Stimulated activated CD4-positive, alpha-beta T cell treated with anti-CD3 and anti-CD28 coated beads, Interleukin-12 subunit alpha, Interleukin-12 subunit beta, amount 100 ng/mL, for 48 hours (primary cell): ENCODE measurements at regions not wholly inside any gene's neighbourhood (a gene's known extent, or its start where the extent isn't known, plus 50 kb on each side); places are given as distances from the start of the nearest gene placed in this dataset.

ENCODE experiments used
- DNase-seq, 3 donors: peaks; one replicate each; pipeline ENCODE4 v3.0.0-alpha.2; 2020; ENCODE audit warnings: low read depth in 2 of 3, low spot score in 1 of 3

DNA sequence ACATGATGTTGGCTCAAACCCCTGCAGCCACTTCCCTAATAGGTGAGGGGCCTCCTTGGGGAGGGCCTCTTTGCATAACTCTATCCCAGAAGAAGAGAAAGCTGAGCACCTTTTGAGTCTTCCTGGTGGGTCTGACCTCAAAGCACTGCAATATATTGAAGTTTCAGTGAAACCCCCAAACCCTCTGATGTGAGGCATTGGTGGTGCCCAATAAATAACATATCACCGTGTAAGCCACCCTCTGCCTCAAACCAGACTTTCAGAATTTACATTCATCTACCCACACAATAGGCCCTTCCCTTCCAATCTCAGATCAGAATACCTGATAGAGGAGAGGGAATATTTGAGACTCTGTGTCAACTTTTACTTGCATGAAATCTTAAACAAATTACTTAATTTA lies 142.8 kb upstream of the STK17B start:
- DNase-seq, result no peak

DNA sequence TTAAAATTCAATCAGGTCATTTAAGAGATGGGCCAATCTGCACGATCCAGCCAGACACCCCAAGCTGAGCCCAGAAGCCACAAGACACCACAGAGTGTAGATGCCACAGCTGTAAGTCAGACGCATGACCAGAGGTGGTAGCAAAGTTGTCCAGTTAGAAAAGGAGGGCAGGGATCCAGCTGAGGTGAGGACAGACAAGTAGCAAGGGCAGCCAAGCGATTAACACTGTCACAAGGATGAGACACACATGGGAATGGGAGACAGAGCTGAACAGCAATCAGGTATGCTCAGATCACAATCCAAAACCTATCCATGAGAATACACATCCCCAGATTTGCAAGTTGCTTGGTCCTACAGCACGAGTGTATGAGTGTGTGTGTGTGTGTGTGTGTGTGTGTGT lies 143.4 kb upstream of the STK17B start:
- DNase-seq, result no peak

DNA sequence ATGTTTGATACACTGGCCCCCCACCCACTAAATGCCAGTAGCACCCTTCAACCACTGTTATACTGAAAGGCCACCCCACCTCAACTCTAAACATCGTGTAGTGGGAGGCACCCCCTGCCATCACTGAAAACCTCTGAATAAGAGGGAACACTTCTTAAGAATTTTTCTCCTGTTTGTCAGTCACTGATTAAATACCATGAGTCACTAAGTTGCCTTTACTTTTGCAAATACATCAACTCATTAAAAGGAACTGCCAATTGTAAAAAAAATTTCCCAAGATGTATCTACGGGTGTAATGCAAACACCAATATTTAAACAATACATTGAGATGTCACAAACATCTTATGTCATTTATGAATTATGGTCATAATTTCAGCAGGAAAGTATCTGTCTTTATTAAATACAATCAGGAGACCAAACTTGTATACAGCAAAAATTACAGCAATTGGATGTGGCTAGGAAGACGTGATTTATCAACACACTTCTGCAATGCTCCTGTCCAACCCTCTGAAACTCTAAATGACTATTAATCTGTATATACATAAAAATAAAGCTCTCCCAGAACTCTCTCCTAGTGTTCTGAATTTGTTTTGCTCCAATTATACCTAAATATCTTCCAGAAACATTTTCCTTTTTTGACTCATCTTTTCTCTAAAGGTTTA lies 144.1 kb upstream of the STK17B start:
- DNase-seq, result no peak

DNA sequence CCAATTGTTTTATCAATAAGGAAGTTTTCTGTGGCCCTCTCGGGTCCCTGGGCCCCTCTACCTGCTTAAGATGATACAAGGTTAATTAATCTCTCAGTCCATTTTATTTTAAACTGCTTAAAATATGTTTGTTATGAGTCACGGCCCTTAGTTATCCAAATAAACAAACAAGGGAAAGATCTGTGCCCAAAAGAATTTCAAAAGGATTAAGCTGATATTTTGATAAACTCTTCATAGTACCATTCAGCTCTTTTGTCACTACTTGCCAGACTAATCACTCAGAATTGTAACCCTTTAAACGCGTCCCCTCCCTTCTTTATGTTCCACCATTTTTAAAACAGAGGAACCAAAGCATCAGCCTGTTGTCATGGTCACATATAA lies 144.7 kb upstream of the STK17B start:
- no peak for DNase-seq

GRCh38 chr2:196318517-196319377 lies 147.4 kb upstream of the STK17B start:
- DNase-seq, result no peak

- no peak for DNase-seq
Measured at GRCh38 chr2:196322973-196323810, 151.8 kb upstream of the STK17B start.

GRCh38 chr2:196324211-196324610 lies 152.8 kb upstream of the STK17B start:
- DNase-seq, result no peak

GRCh38 chr2:196328088-196328680 lies 156.8 kb upstream of the STK17B start:
- no peak for DNase-seq

GRCh38 chr2:196329959-196330358 lies 158.6 kb upstream of the STK17B start:
- no peak for DNase-seq

GRCh38 chr2:196330645-196331044 lies 159.3 kb upstream of the STK17B start:
- no peak for DNase-seq

DNA sequence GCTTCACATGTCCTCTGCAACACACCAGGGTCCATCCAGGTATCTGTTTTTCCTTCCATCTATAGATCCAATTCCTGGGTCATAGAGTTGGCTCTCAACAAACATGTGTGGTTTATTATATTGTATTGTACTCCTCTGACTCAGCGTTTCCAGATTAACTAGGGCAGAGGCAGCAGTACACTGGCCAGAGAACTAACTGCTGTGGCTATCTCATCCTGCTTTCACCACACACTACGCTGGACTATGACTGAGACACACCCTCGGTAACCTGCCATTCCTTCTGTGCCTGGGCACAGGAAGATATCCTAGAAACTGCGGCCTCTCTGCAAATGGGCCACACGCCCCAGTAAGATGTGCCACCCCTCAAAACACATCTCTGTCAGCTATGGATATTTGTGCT lies 159.8 kb upstream of the STK17B start:
- DNase-seq, result no peak

GRCh38 chr2:196331851-196332250 lies 160.5 kb upstream of the STK17B start:
- DNase-seq, result no peak

DNA sequence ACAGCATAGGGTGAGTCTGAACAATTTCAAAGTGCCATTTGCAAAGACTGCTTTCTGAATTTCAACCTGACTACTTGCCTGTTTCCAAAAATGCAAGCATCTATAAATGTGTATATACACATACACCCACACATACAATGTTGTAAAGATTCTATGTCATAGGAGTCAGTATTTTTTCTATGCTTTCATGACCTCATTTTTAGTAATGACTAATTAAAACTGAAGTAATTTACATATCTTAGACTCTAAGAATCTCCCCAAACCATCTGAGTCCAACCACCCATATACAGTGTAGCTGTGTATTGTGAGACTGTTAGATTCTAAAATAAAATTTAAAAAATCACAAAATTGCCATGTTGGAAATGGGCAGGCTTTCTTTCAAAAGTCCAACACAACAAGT lies 162.0 kb upstream of the STK17B start:
- no peak for DNase-seq

DNA sequence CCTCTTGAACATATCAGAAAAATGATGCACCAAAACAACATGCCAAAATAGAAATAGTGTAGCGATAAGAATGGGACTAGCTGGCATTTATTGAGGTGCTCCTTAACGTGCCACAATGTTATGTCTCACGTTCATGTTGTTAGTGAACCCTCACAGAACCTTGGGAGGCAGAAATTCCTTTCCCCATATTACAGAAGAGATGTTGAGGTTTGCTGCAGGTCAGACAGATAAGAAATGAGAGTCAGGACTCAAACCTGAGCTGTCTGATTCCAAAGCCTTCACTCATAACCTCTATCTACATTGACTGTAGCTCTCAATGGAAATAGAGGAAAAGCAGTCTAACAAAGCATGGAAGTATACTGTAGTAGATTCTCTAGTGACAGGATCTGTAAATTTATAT lies 163.3 kb upstream of the STK17B start:
- no peak for DNase-seq

GRCh38 chr2:196335221-196335634 lies 163.8 kb upstream of the STK17B start:
- DNase-seq, result no peak

GRCh38 chr2:196336207-196336606 lies 164.8 kb upstream of the STK17B start:
- no peak for DNase-seq

- no peak for DNase-seq
Measured at GRCh38 chr2:196336715-196337114, 165.3 kb upstream of the STK17B start.

DNA sequence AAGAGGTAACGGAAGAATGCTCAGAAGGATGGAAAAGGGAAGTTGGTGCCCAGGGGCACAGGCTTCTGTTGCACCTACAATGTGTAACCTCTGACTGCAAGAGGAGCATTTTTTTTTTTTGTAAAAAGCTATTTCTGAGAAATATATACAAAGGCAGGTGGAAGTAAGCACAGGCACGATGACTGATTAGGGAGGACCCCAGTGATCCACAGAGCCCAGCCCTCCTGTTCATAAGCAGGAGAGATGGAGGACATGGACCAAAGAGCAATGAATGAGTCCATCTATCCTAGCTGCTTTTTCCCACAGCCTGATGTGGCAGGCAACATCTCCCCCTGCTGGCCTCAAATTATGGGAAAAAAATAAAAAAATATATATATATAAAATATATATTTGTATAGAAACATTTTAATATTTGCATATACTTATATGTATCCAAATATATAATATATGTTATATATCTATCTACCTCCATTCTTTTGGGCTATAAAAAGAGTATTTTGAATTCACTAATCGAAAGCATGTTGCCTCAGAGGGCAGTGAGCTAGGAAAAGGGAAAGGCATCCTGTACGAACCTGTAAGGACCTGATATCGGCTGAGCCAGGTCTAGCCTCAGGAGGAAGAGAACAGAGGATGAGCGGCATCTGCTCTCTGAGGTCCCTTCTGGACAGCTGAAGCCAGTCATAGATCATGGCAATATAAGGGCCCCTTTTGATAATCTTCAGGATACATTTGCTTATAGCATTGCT lies 166.0 kb upstream of the STK17B start:
- peak in 1 of 3 donors; percentile 28 for DNase-seq

DNA sequence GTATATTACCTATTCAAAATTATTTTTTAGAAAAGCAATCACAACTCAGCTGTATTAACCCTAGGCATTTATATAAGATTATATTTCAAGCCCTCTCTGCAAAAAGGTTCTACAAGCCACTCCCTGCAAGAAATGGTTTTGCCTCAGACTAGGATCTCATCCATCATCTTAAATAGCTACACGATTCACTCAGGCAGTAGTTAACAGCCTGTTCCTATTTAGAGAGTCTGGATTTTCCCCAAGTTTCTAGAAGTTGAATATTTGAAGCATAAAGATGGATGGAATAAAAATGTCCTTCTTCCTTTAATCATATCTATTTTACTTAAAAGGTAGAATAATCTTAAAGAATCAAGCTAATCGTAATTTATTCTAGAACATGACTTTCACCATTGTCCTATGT lies 167.1 kb upstream of the STK17B start:
- DNase-seq, result no peak

DNA sequence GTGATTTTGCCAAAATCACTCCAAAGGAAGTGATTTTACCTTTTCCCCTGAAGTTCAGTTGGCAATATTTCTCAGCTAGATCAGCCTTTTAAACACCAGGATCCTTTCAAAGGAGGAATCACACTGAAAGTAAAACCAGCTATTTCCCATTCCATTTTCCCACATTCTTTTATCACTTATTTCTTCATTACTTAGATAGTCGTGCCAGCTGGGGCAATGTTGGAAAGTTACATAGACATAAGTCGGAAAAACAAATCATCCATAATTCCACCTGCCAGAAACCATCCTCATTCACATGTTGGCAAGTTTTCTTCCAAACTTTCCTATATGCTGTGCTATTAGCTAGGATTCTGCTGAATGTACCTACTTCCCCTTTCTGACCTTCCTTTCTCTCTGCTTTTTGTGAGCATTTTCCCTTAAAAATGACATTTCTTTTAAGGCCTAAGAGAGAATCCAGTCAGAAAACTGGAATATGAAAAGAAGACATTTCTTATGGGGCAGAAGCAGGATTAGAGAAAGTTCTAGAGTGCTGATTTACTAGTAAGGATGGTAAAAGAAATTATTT lies 170.0 kb upstream of the STK17B start:
- DNase-seq, result no peak
